K562 (cell line): ENCODE measurements at regions not wholly inside any gene's neighbourhood (a gene's known extent, or its start where the extent isn't known, plus 50 kb on each side); places are given as distances from the start of the nearest gene placed in this dataset.

ENCODE experiments used
- ATAC-seq: fragments of 200-7000 bp; cut with Tn5 transposase; 3 replicates; pipeline ENCODE4 v1.9.1; 2020; ENCODE audit warnings: moderate library complexity
- BruUV-seq: library from RNA; stranded (reverse); fragments of 400-500 nt; replicated peaks from 2 replicates; lab custom pipeline; 2021; lab: Mats Ljungman, UMichigan
- CTCF ChIA-PET: fragments of 300-600 bp; formaldehyde crosslinking; extraction: SDS; loops from one replicate; lab custom pipeline; 2021; ENCODE audit warnings: low intra/inter-chr PET ratio; lab: Yijun Ruan, JAX
- POLR2A ChIA-PET: fragments of 300-600, 350-650 bp; sonication (Branson Sonifier 250); formaldehyde crosslinking; extraction: SDS; loops from one replicate; lab custom pipeline; 2021; ENCODE audit warnings: antibody characterized with exemption, inconsistent platforms; lab: Yijun Ruan, JAX
- DNase-seq, 4 experiments: peaks; one replicate each; pipeline versions ENCODE4 v3.0.0 to v3.0.0-alpha.2; 2011 to 2018; ENCODE audit warnings: low spot score in 3 of 4, mixed read lengths in 3 of 4; ENCODE audit errors: extremely low read depth in 1 of 4
- FAIRE-seq: peaks from 2 replicates; lab custom pipeline; 2011; peaks lifted over from hg19 to GRCh38; lab: Jason Lieb, UNC
- H2AFZ ChIP-seq: 2 replicates; pipeline ENCODE4 v1.6.0; 2011; ENCODE audit warnings: low read depth, low read length, control low read depth, inconsistent platforms
- H3K27ac ChIP-seq: fragments of 200-600 bp; 3 replicates; pipeline ENCODE4 v1.8.0; 2011; ENCODE audit warnings: low read depth, mild to moderate bottlenecking, control low read depth, inconsistent platforms, low read length, moderate library complexity, mixed read lengths; ENCODE audit errors: extremely low read depth
- H3K27me3 ChIP-seq, 2 experiments: fragments of 300-600 bp in 1 of 2; 2 replicates in 1 of 2; 3 replicates in 1 of 2; pipeline versions ENCODE4 v1.6.0 to v1.8.0; 2011; ENCODE audit warnings: inconsistent platforms in 2 of 2, low read length in 2 of 2, mild to moderate bottlenecking in 1 of 2, mixed read lengths in 1 of 2, moderate library complexity in 1 of 2; ENCODE audit not compliant: control insufficient read depth in 2 of 2, insufficient read depth in 2 of 2
- H3K36me3 ChIP-seq: fragments of 300-600 bp; 3 replicates; pipeline ENCODE4 v1.8.0; 2011; ENCODE audit warnings: mild to moderate bottlenecking, low read length, inconsistent platforms; ENCODE audit not compliant: control insufficient read depth, insufficient read depth
- H3K4me1 ChIP-seq, 2 experiments: fragments of 200-600 bp in 1 of 2; replicated peaks in 1 of 2; 2 replicates in 1 of 2; 3 replicates in 1 of 2; pipeline versions ENCODE4 v1.5.1 to v1.8.0; 2011; ENCODE audit warnings: inconsistent platforms in 2 of 2, low read length in 2 of 2, mild to moderate bottlenecking in 1 of 2, mixed read lengths in 1 of 2, moderate library complexity in 1 of 2; ENCODE audit not compliant: control insufficient read depth in 2 of 2, insufficient read depth in 2 of 2
- H3K4me2 ChIP-seq: 2 replicates; pipeline ENCODE4 v1.6.1; 2011; ENCODE audit warnings: low read length, control low read depth, inconsistent platforms, mixed read lengths; ENCODE audit not compliant: insufficient read depth
- H3K4me3 ChIP-seq: fragments of 200-600 bp; sonication (generic), shearing (Covaris generic); 2 replicates; pipeline ENCODE4 v1.5.1; 2016; ENCODE audit warnings: control low read depth, inconsistent platforms
- H3K79me2 ChIP-seq: fragments of 200-600 bp; 3 replicates; pipeline ENCODE4 v1.8.0; 2011; ENCODE audit warnings: low read length, inconsistent platforms; ENCODE audit not compliant: control insufficient read depth, insufficient read depth
- H3K9ac ChIP-seq, 2 experiments: 2 replicates each; pipeline versions ENCODE4 v1.6.0 to v1.6.1; 2011; ENCODE audit warnings: low read depth in 2 of 2, low read length in 2 of 2, control low read depth in 1 of 2, inconsistent platforms in 1 of 2, mild to moderate bottlenecking in 1 of 2, mixed read lengths in 1 of 2; ENCODE audit not compliant: insufficient read depth in 1 of 2
- H3K9me1 ChIP-seq: one replicate; pipeline ENCODE4 v1.6.0; 2011; ENCODE audit warnings: inconsistent platforms, mild to moderate bottlenecking, low read length, moderate library complexity; ENCODE audit not compliant: control insufficient read depth, insufficient read depth
- H3K9me3 ChIP-seq: replicated peaks from 2 replicates; pipeline ENCODE4 v1.5.1; 2011; ENCODE audit warnings: low read depth, low read length, inconsistent platforms; ENCODE audit not compliant: control insufficient read depth, insufficient read depth
- H4K20me1 ChIP-seq: replicated peaks from 2 replicates; pipeline ENCODE4 v1.6.1; 2011; ENCODE audit warnings: low read length, inconsistent platforms, mixed read lengths; ENCODE audit not compliant: control insufficient read depth, insufficient read depth
- CCNT2 ChIP-seq: IDR thresholded peaks from 2 replicates; pipeline ENCODE4 v1.6.1; 2011; ENCODE audit warnings: borderline replicate concordance, low read depth, mild to moderate bottlenecking, moderate library complexity, mixed read lengths, low read length; ENCODE audit not compliant: insufficient read length; ENCODE audit errors: extremely low read depth
- CEBPB ChIP-seq: fragments of 450-650 bp; IDR thresholded peaks from 2 replicates; pipeline ENCODE4 v1.6.1; 2016; ENCODE audit warnings: missing genetic modification characterization, missing compliant biosample characterization
- CEBPG ChIP-seq, 3 experiments: fragments of 200-800 bp in 1 of 3; sonication (Bioruptor generic) in 1 of 3; sonication (generic) in 1 of 3; formaldehyde crosslinking in 1 of 3; IDR thresholded peaks in 2 of 3; conservative IDR thresholded peaks in 1 of 3; 2 replicates each; pipeline versions ENCODE4 v1.6.1 to v1.8.0; 2016 to 2022; ENCODE audit warnings: missing compliant biosample characterization in 2 of 3, missing genetic modification characterization in 2 of 3, mild to moderate bottlenecking in 1 of 3, missing genetic modification reagents in 1 of 3
- CXXC5 ChIP-seq: fragments of 250-450 bp; sonication (Bioruptor Pico); IDR thresholded peaks from 2 replicates; pipeline ENCODE4 v1.8.0; 2022; ENCODE audit warnings: inconsistent platforms, mild to moderate bottlenecking, moderate library complexity
- ESRRA ChIP-seq: fragments of 450-650 bp; IDR thresholded peaks from 2 replicates; pipeline ENCODE4 v1.6.1; 2014; ENCODE audit warnings: low read depth, mild to moderate bottlenecking, moderate library complexity, borderline replicate concordance
- EZH2 ChIP-seq: IDR thresholded peaks from 2 replicates; pipeline ENCODE4 v1.6.1; 2012; ENCODE audit warnings: low read depth, mild to moderate bottlenecking, inconsistent platforms, low read length, borderline replicate concordance
- KDM5B ChIP-seq: fragments of 200-600 bp; sonication (generic); IDR thresholded peaks from 2 replicates; pipeline ENCODE4 v1.6.1; 2012; ENCODE audit warnings: low read depth, mild to moderate bottlenecking, moderate library complexity, low read length, control low read depth, inconsistent platforms; ENCODE audit not compliant: insufficient replicate concordance
- NCOA2 ChIP-seq, 2 experiments: fragments of 450-650 bp; IDR thresholded peaks; 2 replicates each; pipeline ENCODE4 v1.6.1; 2018; ENCODE audit warnings: mild to moderate bottlenecking in 2 of 2, moderate library complexity in 1 of 2; ENCODE audit not compliant: partially characterized antibody in 2 of 2
- NFIC ChIP-seq: fragments of 450-650 bp; IDR thresholded peaks from 2 replicates; pipeline ENCODE4 v1.6.1; 2017; ENCODE audit warnings: mild to moderate bottlenecking, inconsistent platforms
- PRPF4 ChIP-seq: fragments of 200-400 bp; formaldehyde crosslinking; IDR thresholded peaks from one replicate; pipeline ENCODE4 v1.6.1; 2017; ENCODE audit warnings: low read length, low read depth, mild to moderate bottlenecking; ENCODE audit not compliant: insufficient read depth, poor library complexity, severe bottlenecking
- RBFOX2 ChIP-seq: fragments of 200-400 bp; formaldehyde crosslinking; IDR thresholded peaks from 2 replicates; pipeline ENCODE4 v1.6.1; 2017; ENCODE audit warnings: low read depth, mild to moderate bottlenecking, low read length, moderate library complexity
- ZNF121 ChIP-seq: sonication (generic); formaldehyde crosslinking; conservative IDR thresholded peaks from 2 replicates; pipeline ENCODE4 v1.8.0; 2022; ENCODE audit warnings: missing genetic modification reagents
- WGBS: fragments of 100-300 bp; shearing (Covaris generic); methylation state at CpG from one replicate; pipeline ENCODE4 v1.1.6; 2016; ENCODE audit warnings: low coverage, mixed read lengths; ENCODE audit not compliant: insufficient coverage; ENCODE audit errors: missing lambda C conversion rate; 5-methylcytosine and 5-hydroxymethylcytosine counted together
- in situ Hi-C: fragments of 300-500 bp; cut with MboI; formaldehyde crosslinking; loops from 4 replicates; pipeline ENCODE4 v1.15.0; 2018; ENCODE audit warnings: inconsistent platforms, mixed read lengths
- intact Hi-C: fragments of 100-400 bp; cut with micrococcal nuclease; formaldehyde crosslinking; loops from 2 replicates; pipeline ENCODE4 v1.14.2; 2022
- TF ChIP-seq, protein P1 (sequence below): fragments of 450-650 bp; formaldehyde crosslinking; IDR thresholded peaks from 2 replicates; pipeline ENCODE4 v1.4.0; 2022; ENCODE audit warnings: mild to moderate bottlenecking, moderate library complexity
- TF ChIP-seq, protein P2 (sequence below): fragments of 450-650 bp; formaldehyde crosslinking; IDR thresholded peaks from 2 replicates; pipeline ENCODE4 v1.4.0; 2020; ENCODE audit warnings: mild to moderate bottlenecking, moderate library complexity

DNA sequence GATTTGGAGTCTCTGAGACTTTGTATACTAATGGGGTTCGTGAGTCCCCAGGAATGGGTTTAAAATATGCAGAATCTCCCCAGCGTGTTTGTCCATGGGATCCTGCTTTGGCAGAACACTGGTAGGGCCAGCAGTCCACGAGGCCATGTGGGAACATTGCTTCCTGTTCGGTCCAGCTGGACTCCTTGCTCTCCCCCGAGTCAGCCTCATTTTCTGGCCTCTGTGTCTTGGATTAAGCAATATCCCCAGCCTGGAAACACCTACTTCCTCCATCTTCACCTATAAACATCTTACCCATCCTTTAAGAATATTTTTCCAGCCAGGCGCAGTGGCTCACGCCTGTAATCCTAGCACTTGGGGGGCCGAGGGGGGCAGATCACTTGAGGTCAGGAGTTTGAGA lies 142.4 kb downstream of the NAV1 start:
- FAIRE-seq (no peak), DNase-seq (no peak)
- Histone ChIP-seq H4K20me1 (no peaks in the 10 kb centered on the region), H3K4me1 (peaks cover 0 to 9% of the 10 kb centered on the region in 2 experiments; a peak in 2 of 5 replicates), H3K79me2 (no peaks in the 10 kb centered on the region; the same call in 2 of the 3 replicates), H3K9me1 (peaks cover under 1% of the 10 kb centered on the region), H2AFZ (no peak overlapping the region)
- intact Hi-C loops = no loop called here
- POLR2A ChIA-PET = interaction anchor here (0.9 kb wide), 1 partner anchor 13 kb away, joined by 3 read pairs; no protein-coding TSS in a partner anchor
- no peak for TF ChIP-seq CCNT2
- TF ChIP-seq PRPF4 = no peak
- TF ChIP-seq, protein P1, sequence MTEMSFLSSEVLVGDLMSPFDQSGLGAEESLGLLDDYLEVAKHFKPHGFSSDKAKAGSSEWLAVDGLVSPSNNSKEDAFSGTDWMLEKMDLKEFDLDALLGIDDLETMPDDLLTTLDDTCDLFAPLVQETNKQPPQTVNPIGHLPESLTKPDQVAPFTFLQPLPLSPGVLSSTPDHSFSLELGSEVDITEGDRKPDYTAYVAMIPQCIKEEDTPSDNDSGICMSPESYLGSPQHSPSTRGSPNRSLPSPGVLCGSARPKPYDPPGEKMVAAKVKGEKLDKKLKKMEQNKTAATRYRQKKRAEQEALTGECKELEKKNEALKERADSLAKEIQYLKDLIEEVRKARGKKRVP = no peak
- TF ChIP-seq RBFOX2 = no peak
- TF ChIP-seq CEBPG (CRISPR knock-in tag; IDR thresholded peaks at IDR 0.05) = no peak
- TF ChIP-seq CEBPG (tag; conservative IDR thresholded peaks at IDR 0.05 in 1 of 2, IDR thresholded peaks at IDR 0.05 in 1 of 2) = peak in 1 of 2 experiments; percentile 43; a peak in 1 of 4 replicates
- TF ChIP-seq ZNF121 = no peak
- TF ChIP-seq CXXC5 (CRISPR knock-in tag) = no peak
- TF ChIP-seq, protein P2, sequence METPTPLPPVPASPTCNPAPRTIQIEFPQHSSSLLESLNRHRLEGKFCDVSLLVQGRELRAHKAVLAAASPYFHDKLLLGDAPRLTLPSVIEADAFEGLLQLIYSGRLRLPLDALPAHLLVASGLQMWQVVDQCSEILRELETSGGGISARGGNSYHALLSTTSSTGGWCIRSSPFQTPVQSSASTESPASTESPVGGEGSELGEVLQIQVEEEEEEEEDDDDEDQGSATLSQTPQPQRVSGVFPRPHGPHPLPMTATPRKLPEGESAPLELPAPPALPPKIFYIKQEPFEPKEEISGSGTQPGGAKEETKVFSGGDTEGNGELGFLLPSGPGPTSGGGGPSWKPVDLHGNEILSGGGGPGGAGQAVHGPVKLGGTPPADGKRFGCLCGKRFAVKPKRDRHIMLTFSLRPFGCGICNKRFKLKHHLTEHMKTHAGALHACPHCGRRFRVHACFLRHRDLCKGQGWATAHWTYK (CRISPR knock-in tag) = no peak
- peak; percentile 50 for TF ChIP-seq CEBPB (tag)
- TF ChIP-seq KDM5B = no peak
- no peak for TF ChIP-seq ESRRA
- no peak for TF ChIP-seq EZH2
- no peak for TF ChIP-seq NCOA2 (IDR thresholded peaks at IDR 0.05; ENCODE audit: partially characterized antibody in 2 of 2)
- no peak for TF ChIP-seq NFIC
- TF ChIP-seq, all 486 proteins: peak for 2
- Histone ChIP-seq H3K36me3 (no peaks in the 10 kb centered on the region), H3K9ac (no peak overlapping the region), H3K27ac (no peak overlapping the region), H3K4me3 (no peak overlapping the region), H3K27me3 (peaks cover 0 to 3% of the 10 kb centered on the region in 2 experiments; a peak in 1 of 5 replicates), H3K4me2 (no peak overlapping the region), H3K9me3 (no peaks in the 10 kb centered on the region; the same call in 1 of the 2 replicates)
- CTCF ChIA-PET = no interaction called here
- ATAC-seq = no peak
- in situ Hi-C loops = no loop called here
- BruUV-seq = no TSS peak
- WGBS = 28% methylated on average over 8 of the region's 8 CpGs
